Natural killer cell treated with Interleukin-12 subunit alpha and Interleukin-12 subunit beta and Interleukin-15 and Interleukin-18, amount 100 ng/mL, for 72 hours (primary cell): ENCODE measurements at regions not wholly inside any gene's neighbourhood (a gene's known extent, or its start where the extent isn't known, plus 50 kb on each side); places are given as distances from the start of the nearest gene placed in this dataset.
"Not testable (repeated sequence)": the region's sequence is repeated elsewhere in the genome, so short reads cannot be mapped to it uniquely, and the experiment has no call there.

Experiments
- ATAC-seq, 2 donors: fragments of 150-1000 bp; cut with Tn5 transposase in 1 of 2; sonication (Bioruptor Pico), chemical (Tn5 transposase) in 1 of 2; 2 replicates each; pipeline ENCODE4 v1.10.0; 2021
- DNase-seq: peaks from one replicate; pipeline ENCODE4 v3.0.0; 2022; ENCODE audit warnings: low spot score
- H3K27ac Mint-ChIP-seq, 2 donors: 1 replicate in 1 of 2; 2 replicates in 1 of 2; pipeline ENCODE4 v1.8.0; 2022; ENCODE audit warnings: mixed read lengths in 2 of 2, mild to moderate bottlenecking in 1 of 2, moderate library complexity in 1 of 2
- H3K27me3 Mint-ChIP-seq, 2 donors: 1 replicate in 1 of 2; 2 replicates in 1 of 2; pipeline ENCODE4 v1.8.0; 2022; ENCODE audit warnings: mixed read lengths in 2 of 2
- H3K36me3 Mint-ChIP-seq: one replicate; pipeline ENCODE4 v1.8.0; 2022; ENCODE audit warnings: mixed read lengths
- H3K4me1 Mint-ChIP-seq, 2 donors: 1 replicate in 1 of 2; 2 replicates in 1 of 2; pipeline ENCODE4 v1.8.0; 2022; ENCODE audit warnings: low read depth in 2 of 2, mixed read lengths in 2 of 2, mild to moderate bottlenecking in 1 of 2
- H3K4me3 Mint-ChIP-seq: one replicate; pipeline ENCODE4 v1.8.0; 2022; ENCODE audit warnings: mixed read lengths
- H3K9me3 Mint-ChIP-seq: 2 replicates; pipeline ENCODE4 v1.8.0; 2022; ENCODE audit warnings: mixed read lengths

GRCh38 chrX:51178356-51178900 lies 154.2 kb upstream of the NUDT10 start:
- DNase-seq, H3K9me3 Mint-ChIP-seq, H3K4me1 Mint-ChIP-seq, ATAC-seq, H3K36me3 Mint-ChIP-seq, H3K4me3 Mint-ChIP-seq, H3K27ac Mint-ChIP-seq: not testable (repeated sequence)
- H3K27me3 Mint-ChIP-seq = peaks cover 7 to 12% of the 10 kb centered on the region in 2 donors

GRCh38 chrX:51179805-51180204 lies 152.8 kb upstream of the NUDT10 start:
- H3K27ac Mint-ChIP-seq, DNase-seq, H3K4me3 Mint-ChIP-seq, H3K36me3 Mint-ChIP-seq, H3K9me3 Mint-ChIP-seq, H3K4me1 Mint-ChIP-seq, ATAC-seq, H3K27me3 Mint-ChIP-seq: not testable (repeated sequence)

GRCh38 chrX:51182545-51182944 lies 150.1 kb upstream of the NUDT10 start:
- ATAC-seq (peak in 1 of 2 donors; percentile 45), DNase-seq (no peak)
- H3K4me3 Mint-ChIP-seq = no peak overlapping the region
- H3K27me3 Mint-ChIP-seq = no peaks in the 10 kb centered on the region
- no peak overlapping the region for H3K27ac Mint-ChIP-seq
- no peaks in the 10 kb centered on the region for H3K4me1 Mint-ChIP-seq
- no peaks in the 10 kb centered on the region for H3K9me3 Mint-ChIP-seq
- no peaks in the 10 kb centered on the region for H3K36me3 Mint-ChIP-seq

GRCh38 chrX:51192104-51192503 lies 140.5 kb upstream of the NUDT10 start:
- no peak for ATAC-seq
- no peak overlapping the region for H3K27ac Mint-ChIP-seq
- H3K4me3 Mint-ChIP-seq = no peak overlapping the region
- peaks cover 4% of the 10 kb centered on the region for H3K9me3 Mint-ChIP-seq
- no peaks in the 10 kb centered on the region for H3K4me1 Mint-ChIP-seq
- peaks cover 5% of the 10 kb centered on the region for H3K36me3 Mint-ChIP-seq
- H3K27me3 Mint-ChIP-seq = peaks cover 0 to 14% of the 10 kb centered on the region in 2 donors
- DNase-seq = no peak

GRCh38 chrX:51215266-51215665 lies 117.4 kb upstream of the NUDT10 start:
- no peak for ATAC-seq

GRCh38 chrX:51215856-51216255 lies 116.8 kb upstream of the NUDT10 start:
- no peak overlapping the region for H3K4me3 Mint-ChIP-seq
- DNase-seq = no peak
- H3K9me3 Mint-ChIP-seq = no peaks in the 10 kb centered on the region
- H3K27me3 Mint-ChIP-seq = peaks cover 0 to 5% of the 10 kb centered on the region in 2 donors
- H3K36me3 Mint-ChIP-seq = no peaks in the 10 kb centered on the region
- ATAC-seq = no peak
- no peak overlapping the region for H3K27ac Mint-ChIP-seq
- no peaks in the 10 kb centered on the region for H3K4me1 Mint-ChIP-seq

More at GRCh38 chrX:51215266-51215665, 117.4 kb upstream of the NUDT10 start:
- H3K4me1 Mint-ChIP-seq = no peaks in the 10 kb centered on the region
- no peaks in the 10 kb centered on the region for H3K36me3 Mint-ChIP-seq
- no peak for DNase-seq
- H3K27ac Mint-ChIP-seq = no peak overlapping the region
- no peaks in the 10 kb centered on the region for H3K9me3 Mint-ChIP-seq
- H3K4me3 Mint-ChIP-seq = no peak overlapping the region
- peaks cover 0 to 5% of the 10 kb centered on the region in 2 donors for H3K27me3 Mint-ChIP-seq

- no peak for ATAC-seq
- no peak overlapping the region for H3K27ac Mint-ChIP-seq
- peaks cover 6% of the 10 kb centered on the region for H3K36me3 Mint-ChIP-seq
- DNase-seq = no peak
- H3K4me1 Mint-ChIP-seq = no peaks in the 10 kb centered on the region
- H3K4me3 Mint-ChIP-seq = no peak overlapping the region
- no peaks in the 10 kb centered on the region for H3K9me3 Mint-ChIP-seq
- H3K27me3 Mint-ChIP-seq = peaks cover 9 to 11% of the 10 kb centered on the region in 2 donors
Measured at GRCh38 chrX:51242212-51242611, 90.4 kb upstream of the NUDT10 start.

GRCh38 chrX:51257490-51257889 lies 75.1 kb upstream of the NUDT10 start:
- Mint-ChIP-seq H3K4me1 (no peaks in the 10 kb centered on the region), H3K9me3 (peaks cover 4% of the 10 kb centered on the region), H3K4me3 (no peak overlapping the region), H3K27me3 (peaks cover 6 to 8% of the 10 kb centered on the region in 2 donors), H3K36me3 (no peaks in the 10 kb centered on the region), H3K27ac (no peak overlapping the region)
- ATAC-seq (no peak), DNase-seq (no peak)

- H3K36me3 Mint-ChIP-seq, H3K27ac Mint-ChIP-seq, ATAC-seq, H3K4me3 Mint-ChIP-seq, H3K4me1 Mint-ChIP-seq, H3K9me3 Mint-ChIP-seq, DNase-seq: not testable (repeated sequence)
- H3K27me3 Mint-ChIP-seq = peaks cover 0 to 11% of the 10 kb centered on the region in 2 donors
Measured at GRCh38 chrX:51262271-51262670, 70.4 kb upstream of the NUDT10 start.

GRCh38 chrX:51272638-51273037 lies 60.0 kb upstream of the NUDT10 start:
- peaks cover 0 to 3% of the 10 kb centered on the region in 2 donors for H3K27me3 Mint-ChIP-seq
- H3K4me3 Mint-ChIP-seq = no peak overlapping the region
- H3K9me3 Mint-ChIP-seq = no peaks in the 10 kb centered on the region
- no peak overlapping the region for H3K27ac Mint-ChIP-seq
- H3K36me3 Mint-ChIP-seq = no peaks in the 10 kb centered on the region
- ATAC-seq = no peak
- DNase-seq = no peak
- no peaks in the 10 kb centered on the region for H3K4me1 Mint-ChIP-seq

GRCh38 chrX:51281758-51282318 lies 50.8 kb upstream of the NUDT10 start:
- Mint-ChIP-seq H3K36me3 (no peaks in the 10 kb centered on the region), H3K27me3 (peaks cover 0 to 10% of the 10 kb centered on the region in 2 donors)
- no peak for ATAC-seq

More at GRCh38 chrX:51281758-51282318, 50.8 kb upstream of the NUDT10 start:
- no peaks in the 10 kb centered on the region for H3K4me1 Mint-ChIP-seq
- no peaks in the 10 kb centered on the region for H3K9me3 Mint-ChIP-seq
- no peak overlapping the region for H3K4me3 Mint-ChIP-seq
- H3K27ac Mint-ChIP-seq = no peak overlapping the region
- DNase-seq = no peak
